GM12874 (cell line): ENCODE measurements at regions not wholly inside any gene's neighbourhood (a gene's known extent, or its start where the extent isn't known, plus 50 kb on each side); places are given as distances from the start of the nearest gene placed in this dataset.

ENCODE experiments used
- CTCF ChIP-seq: IDR thresholded peaks from 2 replicates; pipeline ENCODE4 v1.5.1; 2011; ENCODE audit warnings: low read depth, mild to moderate bottlenecking, control low read depth, low read length, moderate library complexity; ENCODE audit not compliant: insufficient read depth

- TF ChIP-seq CTCF = no peak
These were observed 186.0 kb upstream of the PMFBP1 start for GRCh38 chr16:72357910-72358309.

GRCh38 chr16:72355561-72355960, 183.6 kb upstream of the PMFBP1 start:
- no peak for TF ChIP-seq CTCF

- no peak for TF ChIP-seq CTCF
These were observed 177.8 kb upstream of the PMFBP1 start for GRCh38 chr16:72349719-72350118.

- no peak for TF ChIP-seq CTCF
These were observed 161.0 kb upstream of the PMFBP1 start for GRCh38 chr16:72332926-72333325.

GRCh38 chr16:72324578-72324977, 152.6 kb upstream of the PMFBP1 start:
- TF ChIP-seq CTCF = no peak

GRCh38 chr16:72317446-72317845, 145.5 kb upstream of the PMFBP1 start:
- no peak for TF ChIP-seq CTCF

GRCh38 chr16:72313903-72314302, 141.9 kb upstream of the PMFBP1 start:
- TF ChIP-seq CTCF = no peak

GRCh38 chr16:72312828-72313227, 140.9 kb upstream of the PMFBP1 start:
- TF ChIP-seq CTCF = no peak
